ENCODE measurements at regions not wholly inside any gene's neighbourhood (a gene's known extent, or its start where the extent isn't known, plus 50 kb on each side); places are given as distances from the start of the nearest gene placed in this dataset.

GRCh38 chr9:4927701-4928100 lies 57.4 kb upstream of the JAK2 start:
- TF ChIP-seq EZH2 (IDR thresholded peaks at IDR 0.05) (no peak), SRF (IDR thresholded peaks at IDR 0.05; ENCODE audit: low read depth) (no peak), YY1 (IDR thresholded peaks at IDR 0.05; ENCODE audit: extremely low read depth, insufficient replicate concordance, low read depth, low read length) (no peak), EZH2phosphoT487 (IDR thresholded peaks at IDR 0.05; ENCODE audit: borderline replicate concordance) (no peak), POLR2AphosphoS5 (IDR thresholded peaks at IDR 0.05; ENCODE audit: low read depth, low read length) (no peak), JUND (IDR thresholded peaks at IDR 0.05) (no peak), RAD21 (IDR thresholded peaks at IDR 0.05; ENCODE audit: low read depth) (no peak)
- TF ChIP-seq, protein P1, sequence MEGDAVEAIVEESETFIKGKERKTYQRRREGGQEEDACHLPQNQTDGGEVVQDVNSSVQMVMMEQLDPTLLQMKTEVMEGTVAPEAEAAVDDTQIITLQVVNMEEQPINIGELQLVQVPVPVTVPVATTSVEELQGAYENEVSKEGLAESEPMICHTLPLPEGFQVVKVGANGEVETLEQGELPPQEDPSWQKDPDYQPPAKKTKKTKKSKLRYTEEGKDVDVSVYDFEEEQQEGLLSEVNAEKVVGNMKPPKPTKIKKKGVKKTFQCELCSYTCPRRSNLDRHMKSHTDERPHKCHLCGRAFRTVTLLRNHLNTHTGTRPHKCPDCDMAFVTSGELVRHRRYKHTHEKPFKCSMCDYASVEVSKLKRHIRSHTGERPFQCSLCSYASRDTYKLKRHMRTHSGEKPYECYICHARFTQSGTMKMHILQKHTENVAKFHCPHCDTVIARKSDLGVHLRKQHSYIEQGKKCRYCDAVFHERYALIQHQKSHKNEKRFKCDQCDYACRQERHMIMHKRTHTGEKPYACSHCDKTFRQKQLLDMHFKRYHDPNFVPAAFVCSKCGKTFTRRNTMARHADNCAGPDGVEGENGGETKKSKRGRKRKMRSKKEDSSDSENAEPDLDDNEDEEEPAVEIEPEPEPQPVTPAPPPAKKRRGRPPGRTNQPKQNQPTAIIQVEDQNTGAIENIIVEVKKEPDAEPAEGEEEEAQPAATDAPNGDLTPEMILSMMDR (IDR thresholded peaks at IDR 0.05 in 2 of 3, conservative IDR thresholded peaks at IDR 0.05 in 1 of 3; ENCODE audit: borderline replicate concordance in 1 of 3, insufficient read depth in 1 of 3, low read depth in 2 of 3, low read length in 2 of 3) = no peak
- TF ChIP-seq, protein P2, sequence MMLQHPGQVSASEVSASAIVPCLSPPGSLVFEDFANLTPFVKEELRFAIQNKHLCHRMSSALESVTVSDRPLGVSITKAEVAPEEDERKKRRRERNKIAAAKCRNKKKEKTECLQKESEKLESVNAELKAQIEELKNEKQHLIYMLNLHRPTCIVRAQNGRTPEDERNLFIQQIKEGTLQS (IDR thresholded peaks at IDR 0.05) = no peak
